GM19452 (cell line): ENCODE measurements at regions not wholly inside any gene's neighbourhood (a gene's known extent, or its start where the extent isn't known, plus 50 kb on each side); places are given as distances from the start of the nearest gene placed in this dataset.

ENCODE experiments used
- ATAC-seq: cut with Tn5 transposase; IDR thresholded peaks from one replicate; pipeline ENCODE4 v1.9.1; 2021; ENCODE audit not compliant: unreplicated experiment

DNA sequence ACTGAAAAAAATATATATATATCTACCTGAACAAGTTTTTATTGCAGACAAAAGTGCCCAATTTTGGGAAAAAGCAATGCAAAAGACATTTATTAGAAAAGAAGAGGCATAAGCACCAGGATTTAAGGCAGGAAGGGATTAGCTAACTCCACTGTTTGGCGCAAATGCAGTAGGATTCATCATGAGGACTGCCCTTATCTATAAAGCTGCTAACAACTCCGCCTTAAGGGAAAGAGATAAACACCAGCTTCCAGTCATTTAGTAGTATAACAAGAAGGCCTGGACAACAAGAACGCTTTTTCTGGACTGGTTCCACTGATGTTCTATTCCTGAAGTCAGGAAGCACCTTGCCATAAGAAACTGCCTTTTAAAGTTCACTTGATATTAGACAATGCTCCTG lies 52.9 kb upstream of the FSHR start:
- no peak for ATAC-seq
